ENCODE measurements at regions not wholly inside any gene's neighbourhood (a gene's known extent, or its start where the extent isn't known, plus 50 kb on each side); places are given as distances from the start of the nearest gene placed in this dataset.

GRCh38 chr2:214651451-214651850, 158.0 kb downstream of the BARD1 start:
- Mint-ChIP-seq H3K4me3 (ENCODE audit: unreplicated experiment) (no peak overlapping the region), H3K27ac (ENCODE audit: unreplicated experiment) (no peak overlapping the region), H3K9me3 (ENCODE audit: unreplicated experiment) (no peaks in the 10 kb centered on the region), H3K36me3 (ENCODE audit: insufficient read depth, unreplicated experiment) (no peaks in the 10 kb centered on the region), H3K27me3 (ENCODE audit: insufficient read depth, unreplicated experiment) (peaks cover 6% of the 10 kb centered on the region), H3K4me1 (ENCODE audit: low read depth, unreplicated experiment) (no peaks in the 10 kb centered on the region)
- no peak for DNase-seq
- BruUV-seq (replicated peaks), result no TSS peak
- intact Hi-C loops (cut with micrococcal nuclease; ENCODE audit: unreplicated experiment), result no loop called here
- Histone ChIP-seq H3K27me3 (replicated peaks; ENCODE audit: control insufficient read depth, insufficient read depth, low read length) (no peaks in the 10 kb centered on the region; the same call in 1 of the 2 replicates), H3K36me3 (ENCODE audit: control insufficient read depth, insufficient read depth, low read length) (no peaks in the 10 kb centered on the region), H3K4me3 (ENCODE audit: low read depth, low read length) (no peak overlapping the region), H3K4me1 (no peaks in the 10 kb centered on the region), H3K9me3 (no peaks in the 10 kb centered on the region)
- ChIA-PET CTCF (interaction anchor here (0.9 kb wide), 1 partner anchor 158 kb away, joined by 3 read pairs; the partner anchor contains the start of gene BARD1), POLR2A (no interaction called here)
- TF ChIP-seq CTCF (IDR thresholded peaks at IDR 0.05; ENCODE audit: insufficient read depth in 1 of 2, low read depth in 1 of 2, low read length in 1 of 2, severe bottlenecking in 1 of 2, unreplicated experiment in 1 of 2), result no peak

- intact Hi-C loops (cut with micrococcal nuclease; ENCODE audit: unreplicated experiment), result no loop called here
Measured at GRCh38 chr2:214649440-214650205, 159.9 kb downstream of the BARD1 start.

GRCh38 chr2:214648520-214648919, 161.0 kb downstream of the BARD1 start:
- no peak for TF ChIP-seq CTCF (IDR thresholded peaks at IDR 0.05; ENCODE audit: insufficient read depth in 1 of 2, low read depth in 1 of 2, low read length in 1 of 2, severe bottlenecking in 1 of 2, unreplicated experiment in 1 of 2)
- no peak overlapping the region for H3K27ac Mint-ChIP-seq (ENCODE audit: unreplicated experiment)
- H3K4me3 Mint-ChIP-seq (ENCODE audit: unreplicated experiment), result no peak overlapping the region
- intact Hi-C loops (cut with micrococcal nuclease; ENCODE audit: unreplicated experiment), result no loop called here
- POLR2A ChIA-PET, result no interaction called here
- Histone ChIP-seq H3K9me3 (no peaks in the 10 kb centered on the region), H3K4me1 (no peaks in the 10 kb centered on the region), H3K36me3 (ENCODE audit: control insufficient read depth, insufficient read depth, low read length) (no peaks in the 10 kb centered on the region), H3K4me3 (ENCODE audit: low read depth, low read length) (no peak overlapping the region), H3K27me3 (replicated peaks; ENCODE audit: control insufficient read depth, insufficient read depth, low read length) (no peaks in the 10 kb centered on the region; the same call in 1 of the 2 replicates)
- no TSS peak for BruUV-seq (replicated peaks)
- no peaks in the 10 kb centered on the region for H3K36me3 Mint-ChIP-seq (ENCODE audit: insufficient read depth, unreplicated experiment)
- DNase-seq, result no peak
- no peaks in the 10 kb centered on the region for H3K9me3 Mint-ChIP-seq (ENCODE audit: unreplicated experiment)
- H3K4me1 Mint-ChIP-seq (ENCODE audit: low read depth, unreplicated experiment), result no peaks in the 10 kb centered on the region
- peaks cover 6% of the 10 kb centered on the region for H3K27me3 Mint-ChIP-seq (ENCODE audit: insufficient read depth, unreplicated experiment)
- CTCF ChIA-PET, result no interaction called here

More at GRCh38 chr2:214649440-214650205, 159.9 kb downstream of the BARD1 start:
- H3K36me3 ChIP-seq (ENCODE audit: control insufficient read depth, insufficient read depth, low read length), result no peaks in the 10 kb centered on the region
- no peak for DNase-seq
- TF ChIP-seq CTCF (IDR thresholded peaks at IDR 0.05; ENCODE audit: insufficient read depth in 1 of 2, low read depth in 1 of 2, low read length in 1 of 2, severe bottlenecking in 1 of 2, unreplicated experiment in 1 of 2), result no peak
- no TSS peak for BruUV-seq (replicated peaks)
- Mint-ChIP-seq H3K27ac (ENCODE audit: unreplicated experiment) (no peak overlapping the region), H3K9me3 (ENCODE audit: unreplicated experiment) (no peaks in the 10 kb centered on the region), H3K4me1 (ENCODE audit: low read depth, unreplicated experiment) (no peaks in the 10 kb centered on the region), H3K36me3 (ENCODE audit: insufficient read depth, unreplicated experiment) (no peaks in the 10 kb centered on the region), H3K27me3 (ENCODE audit: insufficient read depth, unreplicated experiment) (peaks cover 6% of the 10 kb centered on the region), H3K4me3 (ENCODE audit: unreplicated experiment) (no peak overlapping the region)
- no peaks in the 10 kb centered on the region for H3K9me3 ChIP-seq
- H3K27me3 ChIP-seq (replicated peaks; ENCODE audit: control insufficient read depth, insufficient read depth, low read length), result no peaks in the 10 kb centered on the region; the same call in 1 of the 2 replicates
- no peaks in the 10 kb centered on the region for H3K4me1 ChIP-seq
- ChIA-PET CTCF (no interaction called here), POLR2A (no interaction called here)
- no peak overlapping the region for H3K4me3 ChIP-seq (ENCODE audit: low read depth, low read length)

Measured in Caco-2 (cell line).